Lower lobe of right lung (tissue), 2 donors: ENCODE measurements at regions not wholly inside any gene's neighbourhood (a gene's known extent, or its start where the extent isn't known, plus 50 kb on each side); places are given as distances from the start of the nearest gene placed in this dataset.

Experiments
- ATAC-seq, 2 donors: fragments of 200-7000 bp; cut with Tn5 transposase; one replicate each; pipeline ENCODE4 v1.9.1; 2020 to 2022; ENCODE audit warnings: mild to moderate bottlenecking in 2 of 2, moderate library complexity in 2 of 2
- DNase-seq: peaks from one replicate; pipeline ENCODE4 v3.0.0-alpha.2; 2020
- H3K27ac ChIP-seq: fragments of 200-600 bp; one replicate; pipeline ENCODE4 v1.8.0; 2022
- H3K27me3 ChIP-seq: fragments of 200-600 bp; one replicate; pipeline ENCODE4 v1.8.0; 2022; ENCODE audit warnings: low read depth
- H3K36me3 ChIP-seq: fragments of 200-600 bp; one replicate; pipeline ENCODE4 v1.8.0; 2022; ENCODE audit warnings: mild to moderate bottlenecking
- H3K4me1 ChIP-seq: fragments of 200-600 bp; one replicate; pipeline ENCODE4 v1.8.0; 2022
- H3K4me3 ChIP-seq: fragments of 200-600 bp; one replicate; pipeline ENCODE4 v1.8.0; 2022; ENCODE audit warnings: mild to moderate bottlenecking
- H3K9me3 ChIP-seq: fragments of 200-600 bp; one replicate; pipeline ENCODE4 v1.8.0; 2022
- CTCF ChIP-seq: fragments of 200-600 bp; IDR thresholded peaks from one replicate; pipeline ENCODE4 v1.8.0; 2022; ENCODE audit warnings: antibody characterized with exemption, mild to moderate bottlenecking
- intact Hi-C: fragments of 100-400 bp; cut with DNase I; formaldehyde crosslinking; loops from one replicate; pipeline ENCODE4 v1.11.0; 2022
- donor health status: DM: no; HTN: yes; CAD: no; lungs with severe emphysema.

- no peaks in the 10 kb centered on the region for H3K9me3 ChIP-seq
- no peak overlapping the region for H3K27ac ChIP-seq
- H3K27me3 ChIP-seq: no peaks in the 10 kb centered on the region
- TF ChIP-seq CTCF: no peak
- DNase-seq: no peak
- no peaks in the 10 kb centered on the region for H3K4me1 ChIP-seq
- intact Hi-C loops: no loop called here
- ATAC-seq: no peak
- no peaks in the 10 kb centered on the region for H3K36me3 ChIP-seq
- H3K4me3 ChIP-seq: no peak overlapping the region
These were observed 342.8 kb upstream of the MTNR1B start for GRCh38 chr11:92626624-92627023.

- no peaks in the 10 kb centered on the region for H3K27me3 ChIP-seq
- no peak overlapping the region for H3K4me3 ChIP-seq
- no peaks in the 10 kb centered on the region for H3K9me3 ChIP-seq
- H3K36me3 ChIP-seq: no peaks in the 10 kb centered on the region
- intact Hi-C loops: no loop called here
- H3K27ac ChIP-seq: no peak overlapping the region
- no peaks in the 10 kb centered on the region for H3K4me1 ChIP-seq
- ATAC-seq (no peak), DNase-seq (no peak)
- no peak for TF ChIP-seq CTCF
These were observed 341.7 kb upstream of the MTNR1B start for GRCh38 chr11:92627615-92628256.

- no peak for TF ChIP-seq CTCF
- no peaks in the 10 kb centered on the region for H3K27me3 ChIP-seq
- ATAC-seq (no peak), DNase-seq (no peak)
- H3K4me3 ChIP-seq: no peak overlapping the region
- no peaks in the 10 kb centered on the region for H3K36me3 ChIP-seq
- H3K4me1 ChIP-seq: no peaks in the 10 kb centered on the region
- no peaks in the 10 kb centered on the region for H3K9me3 ChIP-seq
- intact Hi-C loops: no loop called here
- H3K27ac ChIP-seq: no peak overlapping the region
These were observed 340.8 kb upstream of the MTNR1B start for GRCh38 chr11:92628401-92629292.

- no peak for ATAC-seq
These were observed 337.0 kb upstream of the MTNR1B start for GRCh38 chr11:92632495-92632894.

GRCh38 chr11:92633820-92634219 lies 335.6 kb upstream of the MTNR1B start:
- H3K4me3 ChIP-seq: no peak overlapping the region
- H3K4me1 ChIP-seq: no peaks in the 10 kb centered on the region
- ATAC-seq (no peak), DNase-seq (no peak)
- no peak for TF ChIP-seq CTCF
- H3K27ac ChIP-seq: no peak overlapping the region
- H3K36me3 ChIP-seq: no peaks in the 10 kb centered on the region
- no peaks in the 10 kb centered on the region for H3K9me3 ChIP-seq
- H3K27me3 ChIP-seq: no peaks in the 10 kb centered on the region
- intact Hi-C loops: no loop called here

More at GRCh38 chr11:92632495-92632894, 337.0 kb upstream of the MTNR1B start:
- no peaks in the 10 kb centered on the region for H3K9me3 ChIP-seq
- H3K27me3 ChIP-seq: no peaks in the 10 kb centered on the region
- no peaks in the 10 kb centered on the region for H3K36me3 ChIP-seq
- no peak overlapping the region for H3K27ac ChIP-seq
- no peak overlapping the region for H3K4me3 ChIP-seq
- DNase-seq: no peak
- intact Hi-C loops: no loop called here
- TF ChIP-seq CTCF: no peak
- no peaks in the 10 kb centered on the region for H3K4me1 ChIP-seq
